GM21423 (cell line): ENCODE measurements at regions not wholly inside any gene's neighbourhood (a gene's known extent, or its start where the extent isn't known, plus 50 kb on each side); places are given as distances from the start of the nearest gene placed in this dataset.
"Not testable (repeated sequence)": the region's sequence is repeated elsewhere in the genome, so short reads cannot be mapped to it uniquely, and the experiment has no call there.

Experiments used
- ATAC-seq: cut with Tn5 transposase; IDR thresholded peaks from one replicate; pipeline ENCODE4 v1.9.1; 2021; ENCODE audit warnings: mild to moderate bottlenecking, moderate library complexity; ENCODE audit not compliant: unreplicated experiment

DNA sequence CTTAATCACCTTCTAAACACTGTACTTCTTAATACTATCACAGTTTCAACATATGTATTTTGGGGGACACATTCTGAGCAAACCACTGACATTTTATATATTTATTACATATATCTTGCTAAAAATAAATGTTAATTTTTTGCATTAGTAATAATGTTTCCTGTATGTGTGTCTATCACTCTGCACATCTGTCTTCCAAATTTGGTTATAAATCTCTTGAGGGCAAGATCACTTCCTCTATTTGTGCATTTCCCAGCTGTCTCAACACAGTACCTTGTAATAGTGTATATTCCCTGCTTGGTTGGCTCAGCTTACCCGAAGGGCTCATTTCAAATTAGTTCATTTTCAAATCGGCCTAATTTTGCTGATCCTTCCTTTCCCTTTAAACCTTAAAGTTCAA lies 617.1 kb upstream of the GYPC start:
- no peak for ATAC-seq

GRCh38 chr2:126041391-126042047 lies 614.4 kb upstream of the GYPC start:
- ATAC-seq = no peak

GRCh38 chr2:126042089-126042488 lies 613.9 kb upstream of the GYPC start:
- no peak for ATAC-seq

GRCh38 chr2:126048719-126049118 lies 607.2 kb upstream of the GYPC start:
- no peak for ATAC-seq

DNA sequence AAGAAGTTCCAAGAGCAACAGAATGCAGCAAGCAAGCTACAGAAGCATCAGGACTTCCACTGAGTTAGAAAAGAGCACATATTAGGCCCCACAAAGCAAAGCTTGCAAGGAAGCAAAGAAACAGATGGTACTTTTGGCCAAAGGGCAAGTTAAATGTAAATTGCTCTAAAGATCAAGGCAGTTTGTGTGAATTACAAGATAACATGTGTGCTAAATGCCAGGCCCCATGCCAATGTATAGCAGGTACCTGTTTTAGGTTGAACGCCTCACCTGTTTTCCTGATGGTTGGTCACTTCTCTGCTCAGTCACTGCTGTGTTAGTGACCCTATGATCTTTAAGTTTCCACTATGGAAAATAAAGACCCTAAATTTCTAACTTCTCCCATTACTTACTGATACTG lies 606.5 kb upstream of the GYPC start:
- no peak for ATAC-seq

DNA sequence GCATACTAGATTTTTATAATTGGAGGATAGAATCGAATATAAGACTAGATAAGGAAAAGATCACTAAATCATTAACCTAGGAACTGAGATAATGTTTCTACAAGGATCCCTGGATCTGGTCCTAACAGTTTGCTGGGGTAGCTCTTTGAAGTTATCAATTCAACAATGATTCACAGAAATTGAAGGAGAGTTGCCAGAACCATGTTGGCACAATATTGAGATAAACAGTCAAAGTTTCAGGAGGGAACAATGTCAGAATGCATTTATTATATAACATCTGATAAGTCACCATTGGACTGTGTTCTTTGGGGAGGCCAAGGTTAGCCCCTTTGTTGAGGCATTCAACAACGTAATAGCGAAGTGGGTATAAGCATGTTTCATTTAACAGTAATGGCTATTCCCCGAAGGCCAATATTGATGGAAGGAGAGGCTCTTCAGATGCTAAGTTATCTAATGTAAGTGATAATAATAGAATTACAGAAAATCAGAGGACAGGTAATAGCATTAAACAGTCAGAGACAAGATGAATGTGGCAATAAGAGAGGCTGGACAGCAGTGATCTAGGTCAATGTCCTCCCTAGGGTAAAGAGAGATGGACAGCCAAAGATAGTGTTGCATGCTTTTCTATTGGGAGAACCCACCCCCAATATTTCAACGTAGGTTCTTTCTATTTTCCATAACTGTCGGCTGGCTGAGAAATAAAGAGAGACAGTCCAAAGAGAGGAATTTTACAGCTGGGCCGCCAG lies 604.8 kb upstream of the GYPC start:
- no peak for ATAC-seq

- ATAC-seq = not testable (repeated sequence)
Measured at GRCh38 chr2:126051737-126052240, 604.2 kb upstream of the GYPC start.

DNA sequence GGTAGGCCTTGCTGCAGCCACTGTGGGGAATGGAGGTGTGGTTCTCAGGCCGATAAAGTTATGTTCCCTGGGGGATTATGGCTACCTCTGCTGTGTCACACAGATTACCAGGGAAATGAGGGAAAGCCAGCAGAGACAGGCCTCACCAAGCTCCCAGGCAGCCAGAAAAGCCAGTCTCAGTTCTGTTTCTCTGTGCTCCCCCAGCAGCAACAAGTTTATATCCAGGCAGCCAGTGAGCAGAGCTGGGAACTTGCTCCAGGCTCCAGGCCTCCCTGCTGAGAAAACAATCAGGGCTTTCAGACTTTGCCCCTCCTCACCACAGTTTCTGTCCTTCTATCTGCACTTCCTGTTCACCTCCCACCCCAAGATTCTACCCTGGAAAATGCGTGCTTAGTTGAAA lies 596.6 kb upstream of the GYPC start:
- no peak for ATAC-seq

DNA sequence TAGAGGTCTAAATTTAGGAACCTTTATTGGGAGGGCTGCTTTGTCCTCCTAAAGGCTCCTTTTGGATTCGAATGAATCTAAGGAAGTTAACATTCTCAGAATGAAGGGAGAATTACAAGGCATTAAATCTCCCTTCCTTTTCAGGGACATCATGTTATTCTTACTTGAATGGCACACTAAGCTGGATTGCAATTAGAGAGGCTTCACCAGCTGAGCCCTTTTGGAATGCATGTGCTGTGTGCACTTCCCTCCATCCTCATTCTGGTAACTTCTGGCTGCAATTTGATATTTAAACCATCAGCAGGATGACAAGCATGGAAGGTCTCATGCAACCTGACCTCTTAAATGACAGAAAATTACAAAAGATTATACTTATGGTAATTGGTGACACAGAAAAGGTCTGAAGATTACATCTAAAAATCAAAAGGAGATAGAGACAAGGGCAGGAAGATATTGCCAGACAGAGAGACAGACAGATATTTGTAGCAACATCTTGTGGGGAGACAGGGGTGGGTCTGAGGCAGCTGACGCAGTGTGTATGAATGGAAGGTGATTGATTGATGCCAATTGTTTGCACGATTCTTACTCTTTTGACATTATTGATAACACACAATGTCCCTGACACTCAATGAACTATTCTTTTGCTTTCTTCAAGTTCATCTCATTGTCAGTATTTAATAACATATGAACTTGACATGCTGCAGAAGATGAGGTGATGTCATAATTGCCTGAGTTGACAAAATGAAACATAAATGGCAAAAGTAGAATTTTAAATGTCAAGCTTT lies 570.8 kb upstream of the GYPC start:
- ATAC-seq = no peak

DNA sequence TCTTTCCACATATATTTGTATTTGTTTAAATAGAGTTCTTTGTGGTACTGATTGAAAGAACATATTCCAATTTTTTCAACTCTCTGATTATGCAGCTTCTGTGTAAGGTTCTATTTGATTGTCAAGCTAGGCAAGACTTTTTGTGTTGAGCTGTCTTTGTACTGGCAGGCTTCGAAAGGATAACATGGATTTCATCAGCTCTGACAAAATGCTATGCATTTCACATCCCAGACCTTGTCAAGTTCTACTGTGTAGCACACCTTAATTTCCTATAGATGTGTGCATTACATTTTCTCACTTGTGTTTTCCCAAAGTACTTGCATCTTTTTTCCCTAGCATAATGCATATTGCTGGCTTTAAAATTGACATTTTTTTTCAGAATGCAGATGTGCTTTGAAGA lies 555.0 kb upstream of the GYPC start:
- no peak for ATAC-seq

DNA sequence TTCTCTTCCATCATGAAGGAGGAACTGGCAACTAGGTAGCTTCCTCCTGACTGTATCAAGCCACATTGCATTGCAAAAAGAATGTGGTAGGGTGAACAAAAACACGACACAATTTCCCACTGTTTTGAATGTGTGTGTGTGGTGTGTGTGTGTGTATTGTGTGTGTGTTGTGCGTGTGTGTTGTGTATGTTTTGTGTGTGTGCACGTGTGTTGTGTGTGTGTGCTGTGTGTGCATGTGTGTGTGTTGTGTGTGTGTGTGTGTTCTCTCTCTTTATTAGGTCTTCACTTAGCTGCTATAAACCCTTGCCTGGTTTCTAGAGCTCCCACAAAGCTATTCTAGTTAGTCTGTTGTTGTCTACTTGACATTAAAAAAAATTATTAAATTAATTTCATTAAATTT lies 550.0 kb upstream of the GYPC start:
- no peak for ATAC-seq

DNA sequence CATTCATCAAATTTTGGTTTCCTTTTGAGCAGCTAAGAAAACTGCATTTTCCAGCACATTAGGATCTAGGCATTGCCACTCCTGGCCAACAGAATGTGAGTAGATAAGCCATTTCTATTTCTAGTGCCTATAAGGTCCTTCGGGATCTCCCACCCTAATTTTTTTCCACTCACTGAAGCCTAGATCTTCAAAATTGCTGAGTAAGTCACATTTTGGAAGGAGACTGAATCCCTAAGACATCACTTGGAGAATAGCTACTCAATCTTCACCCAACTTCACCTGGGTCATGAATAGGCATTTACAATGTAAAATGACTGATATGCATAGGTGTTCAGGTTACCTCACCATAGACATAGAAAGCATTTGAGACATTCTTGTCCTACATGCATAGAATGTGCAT lies 548.1 kb upstream of the GYPC start:
- no peak for ATAC-seq

- no peak for ATAC-seq
Measured at GRCh38 chr2:126115975-126116374, 540.0 kb upstream of the GYPC start.

- ATAC-seq = no peak
Measured at GRCh38 chr2:126117886-126118285, 538.1 kb upstream of the GYPC start.

GRCh38 chr2:126145752-126146151 lies 510.2 kb upstream of the GYPC start:
- ATAC-seq = no peak

GRCh38 chr2:126154256-126154785 lies 501.6 kb upstream of the GYPC start:
- ATAC-seq = no peak

- not testable (repeated sequence) for ATAC-seq
Measured at GRCh38 chr2:126160950-126161349, 495.0 kb upstream of the GYPC start.

GRCh38 chr2:126172631-126173184 lies 483.2 kb upstream of the GYPC start:
- no peak for ATAC-seq

DNA sequence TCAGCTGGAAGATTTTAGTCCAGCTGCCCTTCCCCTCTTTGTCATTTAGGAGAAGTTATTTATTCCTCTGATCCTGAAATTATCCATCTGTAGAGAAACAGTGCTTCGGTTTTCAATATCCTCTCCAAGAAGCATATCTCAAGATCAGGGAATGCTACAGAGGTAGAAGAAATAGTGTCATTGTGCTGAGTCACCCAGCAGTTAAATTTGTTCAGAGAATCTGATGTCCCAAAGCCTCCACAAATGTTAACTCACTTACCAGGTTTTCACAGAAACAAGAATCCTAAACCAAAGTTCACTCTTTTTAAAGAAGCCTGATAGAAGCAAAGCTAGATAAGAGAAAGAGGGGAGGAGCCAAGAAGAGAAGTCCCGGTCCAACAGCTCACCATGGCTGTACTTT lies 480.7 kb upstream of the GYPC start:
- ATAC-seq = no peak

DNA sequence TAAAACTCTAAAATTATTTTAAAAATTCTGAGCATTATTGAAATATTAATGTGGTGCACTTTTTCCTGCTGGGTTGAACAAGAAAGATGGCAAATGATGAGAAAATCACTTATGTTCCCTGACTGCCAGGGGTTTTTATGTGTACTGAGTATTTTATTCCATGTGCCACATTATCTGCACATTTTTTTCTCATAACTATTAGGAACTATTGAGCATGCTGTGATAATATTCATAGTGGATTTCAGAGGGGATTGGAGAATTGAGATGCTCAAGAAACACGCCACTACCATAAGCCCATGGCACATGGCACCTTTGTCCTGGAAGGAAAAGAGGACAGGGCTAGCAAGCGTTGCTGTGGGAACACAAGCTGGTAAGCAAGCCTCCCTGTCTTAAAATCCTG lies 478.5 kb upstream of the GYPC start:
- ATAC-seq = no peak

GRCh38 chr2:126187668-126188067 lies 468.3 kb upstream of the GYPC start:
- no peak for ATAC-seq
